ENCODE measurements at regions not wholly inside any gene's neighbourhood (a gene's known extent, or its start where the extent isn't known, plus 50 kb on each side); places are given as distances from the start of the nearest gene placed in this dataset.
A peak's percentile ranks its signal among the peaks of the same experiment; 100 is the strongest.
"Not testable (repeated sequence)": the region's sequence is repeated elsewhere in the genome, so short reads cannot be mapped to it uniquely, and the experiment has no call there.

DNA sequence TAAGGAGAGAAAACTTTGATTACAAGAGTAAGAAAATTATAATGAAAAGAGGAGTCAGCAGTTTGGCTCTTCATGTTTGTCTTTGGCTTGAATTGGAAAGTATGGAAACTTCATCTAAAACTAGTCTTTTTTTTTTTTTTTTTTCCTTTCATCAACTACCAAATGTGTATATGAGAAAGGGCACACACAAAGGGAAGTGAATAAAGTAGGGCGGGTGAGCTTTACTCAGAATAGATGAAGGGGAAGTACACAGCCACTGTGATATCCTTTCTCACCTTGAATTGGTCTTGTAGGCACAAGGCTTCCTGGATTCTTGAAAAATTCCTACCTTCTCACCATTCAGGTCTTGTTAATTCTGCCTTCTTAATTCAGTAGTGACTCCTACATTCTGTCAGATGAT, 652.3 kb upstream of the KCNMB2 start:
- Mint-ChIP-seq H3K27me3 (no peaks in the 10 kb centered on the region), H3K4me3 (peak overlapping the region in 1 of 4 donors; percentile 71), H3K27ac (no peak overlapping the region), H3K4me1 (peaks cover 6 to 13% (median 8%) of the 10 kb centered on the region in 3 donors), H3K36me3 (no peaks in the 10 kb centered on the region), H3K9me3 (peaks cover 0 to 1% (median 0%) of the 10 kb centered on the region in 3 donors)

DNA sequence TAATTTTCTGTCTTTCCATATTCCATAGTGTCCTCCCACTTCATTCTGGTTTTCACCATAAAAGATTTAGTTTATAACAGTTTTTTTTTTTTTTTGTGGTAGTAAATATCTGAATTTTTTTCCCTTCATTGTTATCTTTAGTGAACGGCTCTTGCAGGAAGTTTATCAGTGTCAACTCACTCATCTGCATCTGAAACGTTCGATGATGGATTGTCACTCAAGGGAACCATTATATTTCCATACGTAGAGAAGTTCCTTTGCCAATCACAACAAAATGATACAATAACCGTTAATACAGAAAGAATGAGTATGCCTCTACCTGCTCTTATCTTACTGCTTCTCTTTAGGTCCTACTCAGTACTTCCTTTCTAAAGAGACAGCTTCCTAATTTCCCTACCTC, 651.2 kb upstream of the KCNMB2 start:
- Mint-ChIP-seq H3K4me1 (peaks cover 6 to 13% (median 8%) of the 10 kb centered on the region in 3 donors), H3K27me3 (no peaks in the 10 kb centered on the region), H3K36me3 (no peaks in the 10 kb centered on the region), H3K9me3 (peaks cover 0 to 1% (median 0%) of the 10 kb centered on the region in 3 donors), H3K4me3 (no peak overlapping the region), H3K27ac (no peak overlapping the region)

DNA sequence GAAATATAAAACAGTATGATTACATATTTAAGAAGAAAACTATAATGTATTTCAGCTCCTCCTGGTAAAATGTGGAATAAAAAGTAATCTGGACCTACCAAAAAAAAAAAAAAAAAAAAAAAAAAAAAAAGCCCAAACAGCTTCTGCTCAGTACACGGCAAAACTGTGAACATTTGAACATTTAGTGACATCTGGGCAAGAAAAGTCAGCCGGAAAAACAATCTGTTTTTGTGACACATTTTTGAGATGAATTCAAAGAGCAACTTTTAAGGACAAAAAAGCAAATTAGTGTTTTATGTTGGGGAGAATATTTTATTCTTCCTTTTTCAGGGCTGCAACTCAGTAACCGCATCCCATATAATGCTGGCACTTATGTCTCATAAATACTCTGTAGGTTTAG, 649.7 kb upstream of the KCNMB2 start:
- H3K4me1 Mint-ChIP-seq, result peaks cover 6 to 14% (median 8%) of the 10 kb centered on the region in 3 donors
- no peak overlapping the region for H3K27ac Mint-ChIP-seq
- H3K36me3 Mint-ChIP-seq, result no peaks in the 10 kb centered on the region
- no peak overlapping the region for H3K4me3 Mint-ChIP-seq
- H3K27me3 Mint-ChIP-seq, result no peaks in the 10 kb centered on the region
- H3K9me3 Mint-ChIP-seq, result peaks cover 0 to 1% (median 0%) of the 10 kb centered on the region in 3 donors

DNA sequence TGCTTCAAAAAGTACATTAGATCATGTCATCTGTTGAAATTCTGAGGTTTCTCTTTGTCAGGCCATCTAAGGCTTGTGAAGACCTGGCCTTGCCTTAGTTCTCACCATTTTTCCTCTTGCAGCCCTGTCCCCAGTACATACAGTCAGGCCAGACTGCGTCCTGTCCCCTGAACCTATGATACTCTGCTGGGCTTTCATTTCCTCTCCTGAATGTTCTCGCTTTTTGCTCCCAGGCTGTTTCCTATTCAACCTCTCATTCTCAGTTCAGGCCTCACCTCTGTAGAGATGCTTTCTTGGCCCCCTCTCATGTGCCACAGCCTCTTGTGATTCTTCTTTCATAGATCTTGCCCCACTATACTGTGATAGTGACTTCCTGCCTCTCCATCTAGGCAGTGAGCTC, 648.8 kb upstream of the KCNMB2 start:
- H3K27ac Mint-ChIP-seq, result no peak overlapping the region
- no peak overlapping the region for H3K4me3 Mint-ChIP-seq
- peaks cover 0 to 1% (median 0%) of the 10 kb centered on the region in 3 donors for H3K9me3 Mint-ChIP-seq

DNA sequence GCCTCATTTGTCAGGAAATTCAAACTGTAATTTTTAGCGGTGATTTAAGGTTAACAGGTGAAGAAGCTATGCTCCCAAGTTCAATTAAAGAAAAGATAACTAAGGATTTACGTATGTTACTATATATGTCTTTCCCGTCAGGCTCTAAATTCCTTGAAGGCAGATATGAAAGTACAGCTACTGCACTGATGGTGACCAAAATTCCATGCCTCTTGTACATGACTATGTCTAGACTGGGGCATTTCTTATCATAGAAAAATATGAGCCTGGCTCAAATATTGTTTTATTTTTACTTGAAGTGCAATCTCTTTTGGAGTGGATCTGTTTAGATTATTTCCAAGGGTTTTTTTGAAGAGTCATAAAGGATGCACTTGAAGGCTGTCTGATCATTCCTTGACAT, 647.1 kb upstream of the KCNMB2 start:
- no peak overlapping the region for H3K4me3 Mint-ChIP-seq
- no peaks in the 10 kb centered on the region for H3K36me3 Mint-ChIP-seq
- H3K4me1 Mint-ChIP-seq, result peaks cover under 1 to 6% (median 2%) of the 10 kb centered on the region in 3 donors
- no peak overlapping the region for H3K27ac Mint-ChIP-seq
- H3K27me3 Mint-ChIP-seq, result no peaks in the 10 kb centered on the region
- peaks cover 0 to 1% (median 0%) of the 10 kb centered on the region in 3 donors for H3K9me3 Mint-ChIP-seq

More for the DNA sequence above, 648.8 kb upstream of the KCNMB2 start:
- Mint-ChIP-seq H3K27me3 (no peaks in the 10 kb centered on the region), H3K36me3 (no peaks in the 10 kb centered on the region), H3K4me1 (peaks cover 6 to 14% (median 8%) of the 10 kb centered on the region in 3 donors)

DNA sequence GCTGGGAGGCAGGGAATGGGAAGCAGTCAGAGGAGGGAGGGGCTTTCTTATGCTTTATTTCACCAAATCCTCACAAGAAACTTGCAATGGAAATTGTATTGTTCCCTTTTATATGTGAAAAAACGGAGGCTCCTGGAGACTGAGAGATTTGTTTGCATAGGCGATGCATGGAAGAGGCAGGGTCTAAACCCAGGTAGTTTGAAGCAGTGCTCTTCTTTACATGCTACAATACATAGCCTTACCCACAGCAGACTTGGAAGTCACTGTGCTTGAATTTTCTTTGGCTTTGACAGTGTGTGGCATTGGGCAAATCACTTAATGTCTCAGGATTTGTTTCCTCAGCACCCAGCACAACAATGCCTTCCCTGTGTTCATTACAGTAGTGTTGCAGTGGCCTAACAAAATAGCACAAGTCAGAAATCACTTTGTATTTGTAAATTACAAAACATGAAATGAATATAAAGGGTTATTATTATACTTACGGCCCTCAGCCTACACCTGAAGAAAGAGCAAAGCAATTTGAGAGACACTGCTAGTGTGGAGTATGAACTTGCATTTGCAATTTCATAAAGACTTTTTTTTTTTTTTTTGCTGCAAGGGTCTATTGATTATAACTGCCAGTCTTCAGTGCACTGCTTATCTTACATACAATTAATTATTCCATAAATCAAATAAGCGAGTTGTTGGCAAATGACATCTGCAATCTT, 646.4 kb upstream of the KCNMB2 start:
- Mint-ChIP-seq H3K36me3 (no peaks in the 10 kb centered on the region), H3K27me3 (no peaks in the 10 kb centered on the region), H3K4me1 (peaks cover 0 to 5% (median 2%) of the 10 kb centered on the region in 3 donors), H3K9me3 (no peaks in the 10 kb centered on the region), H3K27ac (no peak overlapping the region), H3K4me3 (no peak overlapping the region)

DNA sequence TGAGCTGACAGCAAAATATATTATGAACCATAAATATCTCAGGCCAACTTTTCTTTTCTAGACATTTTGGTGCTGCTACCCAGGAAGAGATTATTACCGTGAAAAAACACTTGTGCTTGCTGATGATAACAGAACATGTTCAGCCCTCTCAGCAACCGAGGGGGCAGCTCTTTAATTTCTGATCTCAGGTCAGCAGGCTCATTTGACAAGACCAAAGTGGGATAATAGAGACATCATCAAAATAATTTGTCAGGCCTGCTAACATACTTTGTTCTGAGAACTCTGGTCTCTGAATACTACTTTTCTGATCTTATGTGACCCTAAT, 645.9 kb upstream of the KCNMB2 start:
- Mint-ChIP-seq H3K4me1 (peaks cover 0 to 5% (median under 1%) of the 10 kb centered on the region in 3 donors), H3K9me3 (no peaks in the 10 kb centered on the region), H3K27me3 (no peaks in the 10 kb centered on the region), H3K4me3 (no peak overlapping the region), H3K36me3 (no peaks in the 10 kb centered on the region), H3K27ac (no peak overlapping the region)

DNA sequence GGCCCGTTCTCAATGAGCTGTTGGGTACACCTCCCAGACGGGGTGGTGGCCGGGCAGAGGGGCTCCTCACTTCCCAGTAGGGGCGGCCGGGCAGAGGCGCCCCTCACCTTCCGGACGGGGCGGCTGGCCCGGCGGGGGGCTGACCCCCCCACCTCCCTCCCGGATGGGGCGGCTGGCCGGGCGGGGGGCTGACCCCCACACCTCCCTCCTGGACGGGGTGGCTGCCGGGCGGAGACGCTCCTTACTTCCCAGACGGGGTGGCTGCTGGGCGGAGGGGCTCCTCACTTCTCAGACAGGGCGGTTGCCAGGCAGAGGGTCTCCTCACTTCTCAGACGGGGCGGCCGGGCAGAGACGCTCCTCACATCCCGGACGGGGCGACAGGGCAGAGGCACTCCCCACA, 644.7 kb upstream of the KCNMB2 start:
- H3K4me3 Mint-ChIP-seq, H3K9me3 Mint-ChIP-seq, H3K36me3 Mint-ChIP-seq, H3K27me3 Mint-ChIP-seq, H3K4me1 Mint-ChIP-seq, H3K27ac Mint-ChIP-seq: not testable (repeated sequence)

DNA sequence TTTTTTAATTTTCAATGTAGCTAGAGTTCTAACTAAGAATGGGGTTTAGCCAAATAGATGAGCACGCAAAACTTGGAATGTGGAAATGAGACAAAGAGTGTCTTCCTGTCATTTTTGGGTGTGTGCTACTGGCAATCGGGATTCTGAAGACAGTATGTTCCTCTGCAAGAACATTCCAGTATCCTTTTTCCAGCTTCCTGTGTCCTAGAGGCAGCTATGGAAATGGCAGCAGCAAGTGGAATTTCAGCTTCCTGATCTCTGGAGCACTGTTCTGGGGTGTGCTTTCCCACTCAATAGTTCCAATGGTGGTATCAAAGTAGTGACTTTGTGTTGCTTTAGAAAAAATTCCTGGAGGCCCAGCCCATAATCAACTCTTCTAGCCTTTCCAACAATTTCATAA, 642.9 kb upstream of the KCNMB2 start:
- H3K9me3 Mint-ChIP-seq, result peaks cover 0 to 2% (median 0%) of the 10 kb centered on the region in 3 donors
- H3K4me1 Mint-ChIP-seq, result peaks cover 0 to 1% (median 0%) of the 10 kb centered on the region in 3 donors
- H3K27ac Mint-ChIP-seq, result no peak overlapping the region
- no peaks in the 10 kb centered on the region for H3K27me3 Mint-ChIP-seq
- no peak overlapping the region for H3K4me3 Mint-ChIP-seq
- no peaks in the 10 kb centered on the region for H3K36me3 Mint-ChIP-seq

DNA sequence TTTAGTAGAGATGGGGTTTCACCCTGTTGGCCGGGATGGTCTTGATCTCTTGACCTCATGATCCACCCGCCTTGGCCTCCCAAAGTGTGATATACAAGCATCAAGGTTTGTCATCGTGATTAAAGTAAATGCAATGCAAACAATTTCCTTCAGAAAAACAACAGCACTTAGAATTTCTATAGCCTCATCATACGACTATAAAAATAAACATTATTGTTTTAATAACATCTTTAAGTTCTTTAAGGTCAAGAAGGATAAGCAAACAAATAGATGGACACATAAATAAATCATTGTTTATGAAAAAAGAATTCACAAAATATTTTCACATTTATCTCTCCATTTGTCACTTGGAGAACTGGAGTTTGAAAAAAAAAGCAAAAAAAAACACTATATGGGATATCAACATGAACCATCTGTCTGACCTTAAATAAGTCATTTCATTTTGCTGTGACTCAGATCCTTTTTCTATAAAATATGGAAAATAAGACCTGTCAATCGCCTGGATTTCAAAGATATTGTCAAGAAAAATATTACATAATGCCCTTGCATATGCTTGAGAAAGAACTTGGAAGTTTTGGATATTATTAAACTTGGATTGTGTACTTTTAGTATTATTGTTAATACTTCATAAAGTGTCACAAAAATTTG, 642.0 kb upstream of the KCNMB2 start:
- Mint-ChIP-seq H3K4me1 (peaks cover 0 to 1% (median 0%) of the 10 kb centered on the region in 3 donors), H3K4me3 (no peak overlapping the region), H3K27ac (no peak overlapping the region), H3K36me3 (no peaks in the 10 kb centered on the region), H3K27me3 (no peaks in the 10 kb centered on the region), H3K9me3 (peaks cover 0 to 2% (median 0%) of the 10 kb centered on the region in 3 donors)

DNA sequence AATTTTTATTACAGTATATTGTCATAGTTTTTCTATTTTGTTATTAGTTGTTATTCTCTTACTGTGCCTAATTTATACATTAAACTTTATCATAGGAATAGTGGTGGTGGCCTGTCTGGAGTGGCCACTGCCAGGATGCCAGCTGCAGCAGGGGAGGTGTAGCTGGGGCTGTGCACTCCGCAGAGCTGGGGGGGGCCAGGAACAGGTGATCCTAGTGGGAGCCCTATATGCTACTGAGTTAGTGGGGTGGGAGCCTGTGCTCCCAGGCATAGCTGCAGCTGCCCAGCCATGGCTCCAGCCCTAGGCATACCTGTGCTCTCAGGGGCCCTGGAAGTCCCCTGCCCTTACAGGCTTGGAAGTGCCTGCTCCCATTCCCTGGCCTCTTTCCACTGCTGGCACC, 638.1 kb upstream of the KCNMB2 start:
- Mint-ChIP-seq H3K27me3 (no peaks in the 10 kb centered on the region), H3K27ac (no peak overlapping the region), H3K4me1 (no peaks in the 10 kb centered on the region), H3K4me3 (no peak overlapping the region), H3K9me3 (peaks cover 4 to 8% (median 6%) of the 10 kb centered on the region in 3 donors), H3K36me3 (no peaks in the 10 kb centered on the region)

DNA sequence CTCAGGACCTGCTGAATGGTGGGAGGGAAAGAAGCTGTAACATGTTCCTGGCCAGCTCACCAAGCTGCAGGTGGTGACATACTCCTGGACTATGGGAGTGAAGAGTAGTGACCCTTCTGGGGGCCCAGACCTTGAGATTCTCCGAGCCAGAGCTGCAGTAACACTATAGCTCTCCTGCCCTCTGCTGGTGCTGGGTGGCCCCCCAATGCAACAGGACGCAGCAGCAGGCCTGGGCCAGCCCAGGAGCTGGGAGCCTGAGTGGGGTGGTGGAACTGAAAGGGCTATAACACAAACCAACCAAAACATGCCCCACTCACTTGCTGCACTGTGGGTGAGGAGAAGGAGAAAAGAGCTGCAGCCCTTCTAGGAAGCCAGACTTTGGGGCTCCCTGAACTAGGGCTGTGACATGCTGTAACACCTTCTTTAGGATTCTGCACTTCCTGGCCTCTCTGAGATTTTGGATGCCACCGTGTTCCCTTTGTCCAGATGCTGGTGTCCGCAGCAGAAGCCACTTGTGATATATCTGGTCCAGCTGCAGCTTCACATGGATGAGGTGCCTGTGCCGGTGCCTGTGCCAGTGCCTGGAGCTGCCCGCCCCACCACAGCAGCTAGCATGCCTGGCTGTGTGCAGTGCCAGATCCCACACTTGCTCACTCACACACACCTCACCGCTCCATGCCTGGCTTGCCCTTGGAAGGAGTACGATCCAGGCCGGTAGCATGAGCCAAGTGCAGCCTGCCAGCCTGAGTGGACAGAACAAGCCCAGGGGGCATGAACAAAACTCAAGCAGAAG, 636.8 kb upstream of the KCNMB2 start:
- H3K36me3 Mint-ChIP-seq, result no peaks in the 10 kb centered on the region
- no peaks in the 10 kb centered on the region for H3K27me3 Mint-ChIP-seq
- no peak overlapping the region for H3K27ac Mint-ChIP-seq
- peaks cover 4 to 8% (median 6%) of the 10 kb centered on the region in 3 donors for H3K9me3 Mint-ChIP-seq
- no peaks in the 10 kb centered on the region for H3K4me1 Mint-ChIP-seq
- H3K4me3 Mint-ChIP-seq, result no peak overlapping the region

DNA sequence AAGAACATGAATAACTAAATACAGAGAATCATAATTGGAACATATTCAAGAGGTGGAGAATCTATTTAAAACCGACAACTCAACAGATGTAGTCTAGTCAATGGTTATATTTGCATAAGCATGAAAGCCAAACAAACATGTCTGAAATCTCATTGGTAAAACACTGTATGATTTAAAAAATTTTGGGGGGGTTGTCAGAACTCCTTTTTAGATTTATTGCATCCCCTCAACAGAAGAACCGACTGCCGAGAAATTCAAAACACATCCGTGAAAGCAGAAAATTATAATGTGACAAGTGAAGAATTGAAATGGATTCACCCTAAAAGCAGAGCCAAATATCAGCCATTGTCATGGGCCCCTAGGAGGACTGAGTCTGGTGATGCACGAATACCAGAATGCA, 633.4 kb upstream of the KCNMB2 start:
- Mint-ChIP-seq H3K27me3 (no peaks in the 10 kb centered on the region), H3K4me1 (peaks cover 0 to 2% (median 0%) of the 10 kb centered on the region in 3 donors), H3K36me3 (no peaks in the 10 kb centered on the region), H3K4me3 (no peak overlapping the region), H3K27ac (no peak overlapping the region), H3K9me3 (peaks cover 4 to 8% (median 4%) of the 10 kb centered on the region in 3 donors)

DNA sequence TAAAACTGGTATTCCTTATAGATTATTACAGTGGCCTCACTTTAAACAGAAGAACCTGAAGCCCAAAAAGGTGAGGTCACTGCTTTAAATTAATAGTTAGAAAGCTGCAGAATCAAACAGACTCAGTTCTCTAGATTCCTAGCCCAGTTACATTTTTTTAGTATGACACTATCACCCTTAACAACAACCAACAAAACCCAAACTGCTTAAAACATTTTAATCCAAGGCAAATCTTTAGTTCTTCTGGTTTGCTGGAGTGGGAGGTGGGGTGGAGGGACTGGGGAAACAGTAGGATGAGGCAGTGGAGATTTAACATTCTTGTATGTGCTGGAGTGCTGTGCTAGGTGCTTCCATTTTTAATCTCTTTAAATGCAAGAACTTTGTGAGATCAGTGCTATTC, 631.6 kb upstream of the KCNMB2 start:
- Mint-ChIP-seq H3K4me1 (peaks cover 0 to 2% (median 0%) of the 10 kb centered on the region in 3 donors), H3K4me3 (no peak overlapping the region), H3K9me3 (peaks cover 4 to 8% (median 4%) of the 10 kb centered on the region in 3 donors), H3K27me3 (no peaks in the 10 kb centered on the region), H3K36me3 (peaks cover 3% of the 10 kb centered on the region), H3K27ac (no peak overlapping the region)

All from IgD-negative memory B cell (primary cell).